HEK293 (cell line): ENCODE measurements at regions not wholly inside any gene's neighbourhood (a gene's known extent, or its start where the extent isn't known, plus 50 kb on each side); places are given as distances from the start of the nearest gene placed in this dataset.

ENCODE experiments used
- CTCF ChIA-PET: fragments of 350-600 bp; formaldehyde crosslinking; extraction: SDS; loops from one replicate; lab custom pipeline; 2021; ENCODE audit warnings: antibody characterized with exemption; lab: Yijun Ruan, JAX
- POLR2A ChIA-PET: fragments of 300-600 bp; formaldehyde crosslinking; extraction: SDS; loops from one replicate; lab custom pipeline; 2020; ENCODE audit warnings: antibody characterized with exemption, inconsistent platforms; lab: Yijun Ruan, JAX
- H3K27ac ChIP-seq: fragments of 200-500 bp; sonication (Bioruptor generic); 2 replicates; pipeline ENCODE4 v1.5.1; 2014; ENCODE audit warnings: low read depth, low read length, control low read depth, inconsistent platforms; ENCODE audit errors: extremely low read depth
- H3K36me3 ChIP-seq, 2 experiments: fragments of 200-500 bp in 1 of 2; sonication (Bioruptor generic) in 1 of 2; 1 replicate in 1 of 2; 2 replicates in 1 of 2; pipeline ENCODE4 v1.5.1; 2014 to 2017; ENCODE audit warnings: inconsistent platforms in 2 of 2, low read length in 2 of 2; ENCODE audit not compliant: control insufficient read depth in 2 of 2, insufficient read depth in 1 of 2
- H3K4me1 ChIP-seq: fragments of 200-500 bp; sonication (Bioruptor generic); 2 replicates; pipeline ENCODE4 v1.5.1; 2014; ENCODE audit warnings: mild to moderate bottlenecking, low read length, inconsistent platforms; ENCODE audit not compliant: control insufficient read depth, insufficient read depth
- H3K4me3 ChIP-seq: 2 replicates; pipeline ENCODE4 v1.5.1; 2011; ENCODE audit warnings: low read depth, mild to moderate bottlenecking, control low read depth, low read length, moderate library complexity
- H3K9me3 ChIP-seq: fragments of 200-500 bp; sonication (Bioruptor generic); 2 replicates; pipeline ENCODE4 v1.5.1; 2014; ENCODE audit warnings: low read depth, low read length, inconsistent platforms; ENCODE audit not compliant: control insufficient read depth, insufficient read depth
- ATF2 ChIP-seq: fragments of 450-650 bp; formaldehyde crosslinking; IDR thresholded peaks from 2 replicates; pipeline ENCODE4 v1.5.1; 2016; ENCODE audit warnings: missing biosample characterization, missing genetic modification characterization, low read depth
- HOXC10 ChIP-seq: sonication (generic); formaldehyde crosslinking; IDR thresholded peaks from 2 replicates; pipeline ENCODE4 v1.8.1; 2023; ENCODE audit warnings: mild to moderate bottlenecking, missing genetic modification reagents
- KLF16 ChIP-seq: fragments of 450-650 bp; formaldehyde crosslinking; IDR thresholded peaks from 2 replicates; pipeline ENCODE4 v1.5.1; 2017; ENCODE audit warnings: missing biosample characterization, missing genetic modification characterization
- MZF1 ChIP-seq: fragments of 450-650 bp; formaldehyde crosslinking; IDR thresholded peaks from 2 replicates; pipeline ENCODE4 v1.5.1; 2017; ENCODE audit warnings: missing biosample characterization, missing genetic modification characterization, borderline replicate concordance
- PRDM1 ChIP-seq: fragments of 450-650 bp; formaldehyde crosslinking; IDR thresholded peaks from 2 replicates; pipeline ENCODE4; 2016; ENCODE audit warnings: missing biosample characterization, missing genetic modification characterization
- SP3 ChIP-seq: fragments of 450-650 bp; formaldehyde crosslinking; IDR thresholded peaks from 2 replicates; pipeline ENCODE4 v1.5.1; 2016; ENCODE audit warnings: missing biosample characterization, missing genetic modification characterization
- ZBTB1 ChIP-seq: fragments of 450-650 bp; formaldehyde crosslinking; IDR thresholded peaks from 2 replicates; pipeline ENCODE4 v1.5.1; 2016; ENCODE audit warnings: missing biosample characterization, missing genetic modification characterization
- ZFP3 ChIP-seq: fragments of 450-650 bp; formaldehyde crosslinking; IDR thresholded peaks from 2 replicates; pipeline ENCODE4 v1.5.1; 2016; ENCODE audit warnings: low read depth, missing biosample characterization, missing genetic modification characterization
- ZIC2 ChIP-seq: fragments of 450-650 bp; formaldehyde crosslinking; IDR thresholded peaks from 2 replicates; pipeline ENCODE4 v1.5.1; 2016; ENCODE audit warnings: missing biosample characterization, missing genetic modification characterization
- ZNF121 ChIP-seq: fragments of 450-650 bp; formaldehyde crosslinking; IDR thresholded peaks from 2 replicates; pipeline ENCODE4 v1.5.1; 2016; ENCODE audit warnings: missing biosample characterization, missing genetic modification characterization
- ZNF248 ChIP-seq: fragments of 450-650 bp; formaldehyde crosslinking; IDR thresholded peaks from 2 replicates; pipeline ENCODE4 v1.5.1; 2017; ENCODE audit warnings: missing biosample characterization, missing genetic modification characterization
- ZNF26 ChIP-seq: fragments of 450-650 bp; formaldehyde crosslinking; IDR thresholded peaks from 2 replicates; pipeline ENCODE4 v1.5.1; 2016; ENCODE audit warnings: missing biosample characterization, missing genetic modification characterization
- ZNF426 ChIP-seq: fragments of 450-650 bp; formaldehyde crosslinking; IDR thresholded peaks from 2 replicates; pipeline ENCODE4 v1.5.1; 2017; ENCODE audit warnings: missing biosample characterization, missing genetic modification characterization, mild to moderate bottlenecking, inconsistent platforms, moderate library complexity
- ZNF555 ChIP-seq: fragments of 450-650 bp; formaldehyde crosslinking; conservative IDR thresholded peaks from 2 replicates; pipeline ENCODE4 v1.5.1; 2017; ENCODE audit warnings: missing biosample characterization, mild to moderate bottlenecking, missing genetic modification characterization, inconsistent platforms
- ZNF701 ChIP-seq: fragments of 450-650 bp; formaldehyde crosslinking; IDR thresholded peaks from 2 replicates; pipeline ENCODE4 v1.5.1; 2016; ENCODE audit warnings: missing biosample characterization, missing genetic modification characterization
- ZNF704 ChIP-seq: fragments of 450-650 bp; formaldehyde crosslinking; IDR thresholded peaks from 2 replicates; pipeline ENCODE4 v1.5.1; 2016; ENCODE audit warnings: missing biosample characterization, missing genetic modification characterization
- ZNF707 ChIP-seq: fragments of 450-650 bp; formaldehyde crosslinking; IDR thresholded peaks from 2 replicates; pipeline ENCODE4 v1.5.1; 2016; ENCODE audit warnings: missing biosample characterization, missing genetic modification characterization
- ZSCAN30 ChIP-seq: fragments of 450-650 bp; IDR thresholded peaks from 2 replicates; pipeline ENCODE4 v1.5.1; 2018; ENCODE audit warnings: missing biosample characterization, mild to moderate bottlenecking, missing genetic modification characterization, moderate library complexity
- TF ChIP-seq, protein P1 (sequence below): fragments of 450-650 bp; formaldehyde crosslinking; IDR thresholded peaks from 2 replicates; pipeline ENCODE4 v1.5.1; 2016; ENCODE audit warnings: missing biosample characterization, missing genetic modification characterization
- TF ChIP-seq, protein P2 (sequence below): fragments of 450-650 bp; formaldehyde crosslinking; IDR thresholded peaks from 2 replicates; pipeline ENCODE4 v1.5.1; 2017; ENCODE audit warnings: missing biosample characterization, missing genetic modification characterization

GRCh38 chr6:77097940-77098339 is 365.4 kb downstream of the HTR1B start (continued):
- no peak for TF ChIP-seq ZNF704 (tag by site-specific recombination)

GRCh38 chr6:77095936-77096627 is 367.2 kb downstream of the HTR1B start:
- TF ChIP-seq PRDM1 (tag by site-specific recombination): no peak
- TF ChIP-seq ZNF26 (tag by site-specific recombination): no peak
- no peak for TF ChIP-seq KLF16 (tag by site-specific recombination)
- H3K4me3 ChIP-seq: no peak overlapping the region
- ChIA-PET POLR2A (no interaction called here), CTCF (no interaction called here)
- H3K9me3 ChIP-seq: no peaks in the 10 kb centered on the region
- H3K36me3 ChIP-seq: no peaks in the 10 kb centered on the region
- H3K27ac ChIP-seq: no peak overlapping the region
- H3K4me1 ChIP-seq: no peaks in the 10 kb centered on the region

GRCh38 chr6:77094821-77095220 is 368.5 kb downstream of the HTR1B start:
- POLR2A ChIA-PET: no interaction called here
- TF ChIP-seq ZIC2 (no peak), ZSCAN30 (no peak), SP3 (tag by site-specific recombination) (no peak), MZF1 (tag by site-specific recombination) (no peak), HOXC10 (CRISPR knock-in tag) (no peak), ZNF701 (tag by site-specific recombination) (no peak), ZNF121 (tag by site-specific recombination) (no peak), ZNF555 (no peak), ZNF707 (tag by site-specific recombination) (no peak), ATF2 (tag by site-specific recombination) (no peak), ZNF248 (tag by site-specific recombination) (no peak), ZNF426 (tag by site-specific recombination) (no peak), ZFP3 (no peak), ZBTB1 (tag by site-specific recombination) (no peak)
- TF ChIP-seq, protein P1, sequence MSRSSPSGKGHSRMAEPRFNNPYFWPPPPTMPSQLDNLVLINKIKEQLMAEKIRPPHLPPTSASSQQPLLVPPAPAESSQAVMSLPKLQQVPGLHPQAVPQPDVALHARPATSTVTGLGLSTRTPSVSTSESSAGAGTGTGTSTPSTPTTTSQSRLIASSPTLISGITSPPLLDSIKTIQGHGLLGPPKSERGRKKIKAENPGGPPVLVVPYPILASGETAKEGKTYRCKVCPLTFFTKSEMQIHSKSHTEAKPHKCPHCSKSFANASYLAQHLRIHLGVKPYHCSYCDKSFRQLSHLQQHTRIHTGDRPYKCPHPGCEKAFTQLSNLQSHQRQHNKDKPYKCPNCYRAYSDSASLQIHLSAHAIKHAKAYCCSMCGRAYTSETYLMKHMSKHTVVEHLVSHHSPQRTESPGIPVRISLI (tag by site-specific recombination): no peak
- TF ChIP-seq, protein P2, sequence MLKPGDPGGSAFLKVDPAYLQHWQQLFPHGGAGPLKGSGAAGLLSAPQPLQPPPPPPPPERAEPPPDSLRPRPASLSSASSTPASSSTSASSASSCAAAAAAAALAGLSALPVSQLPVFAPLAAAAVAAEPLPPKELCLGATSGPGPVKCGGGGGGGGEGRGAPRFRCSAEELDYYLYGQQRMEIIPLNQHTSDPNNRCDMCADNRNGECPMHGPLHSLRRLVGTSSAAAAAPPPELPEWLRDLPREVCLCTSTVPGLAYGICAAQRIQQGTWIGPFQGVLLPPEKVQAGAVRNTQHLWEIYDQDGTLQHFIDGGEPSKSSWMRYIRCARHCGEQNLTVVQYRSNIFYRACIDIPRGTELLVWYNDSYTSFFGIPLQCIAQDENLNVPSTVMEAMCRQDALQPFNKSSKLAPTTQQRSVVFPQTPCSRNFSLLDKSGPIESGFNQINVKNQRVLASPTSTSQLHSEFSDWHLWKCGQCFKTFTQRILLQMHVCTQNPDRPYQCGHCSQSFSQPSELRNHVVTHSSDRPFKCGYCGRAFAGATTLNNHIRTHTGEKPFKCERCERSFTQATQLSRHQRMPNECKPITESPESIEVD (tag by site-specific recombination): no peak
- no peaks in the 10 kb centered on the region for H3K9me3 ChIP-seq
- H3K27ac ChIP-seq: no peak overlapping the region
- no peaks in the 10 kb centered on the region for H3K36me3 ChIP-seq
- CTCF ChIA-PET: no interaction called here
- H3K4me3 ChIP-seq: no peak overlapping the region
- H3K4me1 ChIP-seq: no peaks in the 10 kb centered on the region
